ENCODE measurements at regions not wholly inside any gene's neighbourhood (a gene's known extent, or its start where the extent isn't known, plus 50 kb on each side); places are given as distances from the start of the nearest gene placed in this dataset.

DNA sequence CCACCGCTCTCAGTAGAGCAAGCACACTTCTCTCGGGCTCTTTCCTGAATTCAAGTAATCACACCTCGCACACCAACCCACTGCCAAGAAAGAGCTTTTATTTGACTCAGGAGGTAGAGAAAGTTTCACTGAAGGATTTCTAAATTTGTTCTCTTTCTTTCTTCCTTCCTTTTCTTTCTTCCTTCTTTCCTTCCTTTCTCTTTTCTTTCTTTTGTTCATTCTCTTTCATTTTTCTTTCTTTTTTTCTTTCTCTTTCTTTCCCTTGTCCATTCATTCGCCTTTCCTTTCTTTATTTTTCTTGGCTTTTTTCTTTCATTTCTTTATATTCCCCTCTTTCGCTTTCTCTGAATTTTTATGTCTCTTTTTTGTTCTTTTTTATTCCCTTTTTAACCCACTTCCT, 300.1 kb downstream of the ENC1 start:
- DNase-seq = no peak

DNA sequence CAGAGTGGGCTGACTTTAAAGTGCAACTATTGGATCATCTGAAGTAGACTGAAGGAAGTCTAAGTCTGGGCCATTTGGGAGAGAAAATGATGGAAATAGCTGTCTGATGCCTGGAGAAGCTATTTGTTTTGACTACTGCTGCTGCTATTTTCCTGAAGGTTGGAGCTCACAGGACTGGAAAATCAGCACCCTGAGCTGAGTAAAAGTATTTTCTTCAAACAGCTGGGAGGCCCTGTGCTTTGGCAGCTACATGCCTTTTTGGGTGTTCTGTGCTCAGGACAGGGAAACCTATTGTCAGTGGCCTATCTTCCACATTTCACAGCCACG, 302.6 kb downstream of the ENC1 start:
- DNase-seq = no peak

DNA sequence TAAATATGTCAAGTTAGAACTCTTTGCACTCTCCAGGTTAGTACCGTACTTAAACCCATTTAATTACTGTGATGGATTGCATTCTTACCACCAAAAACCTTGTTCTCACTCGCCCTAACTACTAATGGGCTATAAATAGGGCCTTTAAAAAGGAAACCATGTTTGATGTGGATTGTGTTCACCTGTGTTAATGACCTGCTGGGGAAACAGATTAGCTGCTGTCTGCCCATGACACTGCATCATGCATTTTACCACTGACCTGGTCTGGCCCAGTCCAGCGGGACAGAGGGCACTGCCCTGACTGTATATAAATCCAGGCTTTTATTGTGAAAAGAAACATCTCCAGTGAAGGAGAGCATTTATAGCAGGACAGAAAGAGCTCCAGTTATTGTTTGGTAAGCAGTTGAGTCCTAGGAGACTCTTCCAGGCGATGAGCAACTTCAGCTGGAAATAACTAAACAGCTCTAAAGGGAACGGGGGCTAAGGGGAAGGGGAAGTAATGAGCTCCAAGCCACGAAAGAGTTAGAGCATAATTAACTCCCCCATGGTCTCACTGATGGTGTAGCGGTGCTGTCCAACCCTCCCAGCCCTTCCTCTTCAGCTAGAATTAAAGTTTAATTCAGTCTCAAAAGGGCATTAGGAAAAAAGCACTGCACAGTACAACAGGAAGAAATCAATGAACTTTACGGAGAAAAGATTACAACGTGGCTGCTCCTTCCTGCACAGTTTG, 303.1 kb downstream of the ENC1 start:
- DNase-seq = no peak

- DNase-seq = no peak
Observed at GRCh38 chr5:74336297-74336696, 304.2 kb downstream of the ENC1 start.

GRCh38 chr5:74334762-74335384, 305.7 kb downstream of the ENC1 start:
- DNase-seq = no peak

DNA sequence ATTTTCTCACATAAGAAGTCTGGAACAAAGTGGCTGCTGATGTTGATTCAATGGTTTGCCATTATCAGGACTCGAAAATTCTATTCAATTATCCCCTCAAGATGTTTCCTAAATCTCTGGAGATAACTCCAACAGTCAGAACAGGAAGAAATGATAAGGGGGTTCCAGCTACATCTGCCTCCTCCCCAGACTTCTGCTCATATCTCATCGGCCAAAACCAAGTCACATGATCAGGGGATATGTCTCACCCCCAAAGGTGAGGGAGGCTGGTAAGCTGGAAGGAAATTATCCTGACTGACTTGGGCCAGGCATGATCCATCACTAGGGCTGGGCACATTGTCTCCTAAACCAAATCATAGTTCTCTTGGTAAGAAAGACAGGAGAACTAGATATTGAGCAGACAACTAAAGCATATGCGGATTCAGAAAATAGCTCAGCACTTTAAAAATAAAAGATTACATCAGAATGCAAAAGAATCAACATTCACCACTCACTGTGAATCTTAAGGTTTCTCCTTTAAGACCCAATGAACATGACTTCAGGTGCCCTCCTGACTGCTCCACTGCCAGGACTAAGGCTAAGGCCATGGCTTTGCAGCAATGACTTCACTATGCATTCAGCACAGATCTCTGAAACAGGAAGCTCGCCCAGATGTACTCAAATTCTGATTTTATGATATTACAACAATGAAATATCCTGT, 306.3 kb downstream of the ENC1 start:
- DNase-seq = no peak

DNA sequence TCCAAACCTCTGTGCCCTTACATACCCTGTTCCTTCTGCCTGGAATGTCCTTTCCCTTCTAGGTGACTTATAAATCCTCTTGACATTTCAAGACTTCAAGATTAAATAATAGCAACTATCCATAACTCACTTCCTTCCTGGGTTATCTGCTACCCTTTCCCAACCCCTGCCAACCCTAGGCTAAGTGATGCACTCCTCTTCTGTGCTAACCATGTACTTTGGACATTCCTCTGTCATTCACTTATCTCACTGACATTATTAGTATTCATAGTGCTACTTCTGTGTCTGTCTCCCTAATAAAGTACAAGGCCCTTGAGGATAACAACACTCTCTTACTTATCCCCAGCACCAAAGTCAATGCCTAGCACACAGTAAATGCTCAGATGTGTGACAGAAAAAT, 307.1 kb downstream of the ENC1 start:
- DNase-seq = no peak

GRCh38 chr5:74332682-74333081, 307.8 kb downstream of the ENC1 start:
- no peak for DNase-seq

- DNase-seq = no peak
Observed at GRCh38 chr5:74332006-74332405, 308.5 kb downstream of the ENC1 start.

GRCh38 chr5:74328221-74328630, 312.3 kb downstream of the ENC1 start:
- DNase-seq = no peak

DNA sequence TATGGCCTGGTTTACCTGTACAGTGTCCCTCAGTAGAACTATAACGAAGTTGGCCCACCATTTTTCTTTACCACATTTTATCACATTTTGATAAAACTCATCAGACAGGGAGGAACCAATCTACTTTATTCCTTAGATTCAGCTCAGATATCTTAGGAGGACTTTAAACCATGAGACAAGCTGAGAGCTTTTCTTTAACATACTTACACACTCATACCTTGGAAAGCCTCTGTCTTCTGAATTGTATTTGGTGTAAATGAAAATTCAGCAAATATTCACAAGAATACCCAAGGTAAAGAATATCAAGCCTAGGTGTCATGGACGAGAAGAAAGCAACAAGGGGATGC, 313.2 kb downstream of the ENC1 start:
- no peak for DNase-seq

GRCh38 chr5:74326571-74327338, 313.8 kb downstream of the ENC1 start:
- peak; percentile 15 for DNase-seq

GRCh38 chr5:74325866-74326265, 314.7 kb downstream of the ENC1 start:
- no peak for DNase-seq

- DNase-seq = no peak
Observed at GRCh38 chr5:74324556-74324955, 316.0 kb downstream of the ENC1 start.

DNA sequence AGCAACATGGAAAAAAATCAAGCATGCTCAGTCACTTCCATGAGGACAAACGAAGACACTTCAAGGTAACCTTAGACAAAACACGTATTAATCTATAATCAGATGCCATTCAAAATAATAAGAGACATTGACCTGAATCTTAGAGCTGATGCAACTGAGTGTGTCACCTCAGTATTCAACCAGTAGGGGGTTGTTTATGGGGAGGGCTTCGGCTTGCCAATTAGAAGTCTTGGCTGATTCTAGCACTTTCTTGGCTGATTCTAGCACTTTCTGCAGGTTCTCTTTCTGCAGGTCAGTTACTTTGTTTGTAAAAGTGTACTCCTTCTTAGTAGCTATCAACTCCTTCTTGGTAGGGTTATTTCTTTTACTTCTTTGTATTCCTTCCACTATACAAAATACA, 317.6 kb downstream of the ENC1 start:
- DNase-seq = no peak

GRCh38 chr5:74322191-74322590, 318.3 kb downstream of the ENC1 start:
- DNase-seq = no peak

DNA sequence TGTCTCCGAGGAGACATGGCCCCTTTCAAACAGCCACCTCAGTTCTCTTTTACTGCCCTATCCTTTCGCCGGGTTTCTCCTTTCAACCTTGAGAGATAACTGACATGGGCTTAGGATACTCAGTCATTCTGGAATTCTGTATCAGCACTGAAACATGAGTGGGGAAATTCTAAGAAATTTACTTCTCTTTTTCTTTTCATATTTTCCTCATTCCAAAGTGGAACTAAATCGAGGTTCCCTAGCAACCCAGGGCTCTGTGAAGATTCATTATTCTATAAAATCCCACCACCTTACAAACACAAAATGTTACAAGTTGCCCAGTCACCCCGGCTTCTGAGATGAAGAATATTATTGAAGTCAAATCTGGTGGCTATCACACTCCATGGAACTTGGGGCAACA, 319.2 kb downstream of the ENC1 start:
- DNase-seq = no peak

- DNase-seq = no peak
Observed at GRCh38 chr5:74320526-74320925, 320.0 kb downstream of the ENC1 start.

- DNase-seq = no peak
Observed at GRCh38 chr5:74319076-74319475, 321.5 kb downstream of the ENC1 start.

DNA sequence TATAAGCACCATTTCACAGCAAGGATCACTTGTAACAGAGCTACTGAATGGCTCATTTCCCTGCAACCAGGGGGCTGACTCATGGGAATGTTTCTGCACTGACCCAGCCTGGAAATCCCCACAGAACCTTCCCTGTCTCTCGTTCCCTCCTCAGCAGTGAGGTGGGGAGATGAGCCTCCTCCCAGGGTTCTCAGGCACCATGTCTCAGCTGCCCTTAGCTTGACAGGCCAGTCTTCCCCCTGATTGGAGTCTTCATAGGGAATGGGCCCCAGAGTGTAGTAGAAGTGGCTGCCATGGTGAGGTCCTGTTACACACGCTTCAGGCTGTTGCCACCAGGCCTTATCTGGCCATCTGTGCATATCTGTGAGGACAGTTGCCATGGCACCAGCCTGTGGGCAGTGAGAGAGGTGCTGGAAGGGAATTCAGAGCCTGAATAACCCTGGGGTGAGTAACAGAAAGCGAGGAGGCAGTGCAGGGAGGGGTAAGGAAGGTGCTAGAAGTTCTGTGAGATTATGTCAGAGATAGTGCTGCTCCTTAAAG, 324.4 kb downstream of the ENC1 start:
- DNase-seq = no peak

DNA sequence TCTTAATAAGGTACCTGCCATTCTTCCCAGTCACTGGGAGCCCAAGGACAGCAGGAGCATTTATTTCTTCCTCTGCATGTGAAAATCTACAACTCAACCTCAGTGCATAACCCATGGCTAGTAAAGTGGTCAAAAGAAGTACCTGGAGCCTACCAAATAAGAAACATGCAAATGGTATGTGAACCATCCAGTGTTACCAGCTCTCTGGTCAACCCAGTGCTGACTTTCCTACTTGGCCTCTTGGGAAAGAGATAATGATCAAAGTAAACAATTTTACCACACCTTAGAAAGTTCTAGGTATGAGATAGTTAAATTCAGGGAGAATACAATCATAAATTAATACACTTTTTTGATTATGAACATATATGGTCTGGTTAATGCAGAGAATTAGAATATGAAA, 325.6 kb downstream of the ENC1 start:
- DNase-seq = no peak

- no peak for DNase-seq
Observed at GRCh38 chr5:74313896-74314295, 326.6 kb downstream of the ENC1 start.

DNA sequence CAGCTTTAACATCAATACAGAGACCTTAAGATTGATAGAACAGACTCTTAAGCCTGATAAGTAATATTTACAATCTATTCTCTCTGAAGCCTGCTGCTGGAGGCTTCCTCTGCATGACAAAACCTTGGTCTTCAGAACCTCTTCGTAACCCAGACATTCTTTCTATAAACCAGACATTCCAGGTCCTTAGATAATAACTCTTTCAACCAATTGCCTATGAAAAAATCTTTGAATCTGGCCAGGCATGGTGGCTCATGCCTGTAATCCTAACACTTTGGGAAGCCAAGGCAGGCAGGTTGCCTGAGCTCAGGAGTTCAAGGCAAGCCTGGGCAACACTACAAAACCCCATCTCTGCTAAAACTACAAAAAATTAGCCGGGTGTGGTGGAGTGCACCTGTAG, 327.8 kb downstream of the ENC1 start:
- no peak for DNase-seq

Data from occipital lobe (tissue), 1 donor.